Lower leg skin (tissue), 4 donors: ENCODE measurements at regions not wholly inside any gene's neighbourhood (a gene's known extent, or its start where the extent isn't known, plus 50 kb on each side); places are given as distances from the start of the nearest gene placed in this dataset.

Experiments
- DNase-seq, 2 donors: peaks; one replicate each; pipeline ENCODE4 v3.0.0-alpha.2; 2019; ENCODE audit warnings: low spot score in 2 of 2
- H3K4me3 ChIP-seq: fragments of 200-600 bp; sonication (generic); 2 replicates; pipeline ENCODE4 v1.5.1; 2017; ENCODE audit warnings: mild to moderate bottlenecking, low read depth; ENCODE audit not compliant: poor library complexity, severe bottlenecking
- CTCF ChIP-seq, 3 donors: fragments of 450-650 bp; IDR thresholded peaks; one replicate each; pipeline ENCODE4 v1.5.1; 2016; ENCODE audit warnings: antibody characterized with exemption in 3 of 3, mild to moderate bottlenecking in 3 of 3, moderate library complexity in 2 of 3
- POLR2A ChIP-seq, 2 donors: fragments of 450-650 bp; IDR thresholded peaks; one replicate each; pipeline ENCODE4 v1.6.1; 2016 to 2017; ENCODE audit warnings: antibody characterized with exemption in 2 of 2, mild to moderate bottlenecking in 1 of 2, moderate library complexity in 1 of 2
- WGBS, 2 donors: methylation state at CpG; one replicate each; pipeline ENCODE4 v1.1.5; 2018; 5-methylcytosine and 5-hydroxymethylcytosine counted together
- intact Hi-C: fragments of 100-400 bp; cut with DNase I; formaldehyde crosslinking; loops from one replicate; pipeline ENCODE4 v1.15.0; 2023; ENCODE audit warnings: low total_unique reads

DNA sequence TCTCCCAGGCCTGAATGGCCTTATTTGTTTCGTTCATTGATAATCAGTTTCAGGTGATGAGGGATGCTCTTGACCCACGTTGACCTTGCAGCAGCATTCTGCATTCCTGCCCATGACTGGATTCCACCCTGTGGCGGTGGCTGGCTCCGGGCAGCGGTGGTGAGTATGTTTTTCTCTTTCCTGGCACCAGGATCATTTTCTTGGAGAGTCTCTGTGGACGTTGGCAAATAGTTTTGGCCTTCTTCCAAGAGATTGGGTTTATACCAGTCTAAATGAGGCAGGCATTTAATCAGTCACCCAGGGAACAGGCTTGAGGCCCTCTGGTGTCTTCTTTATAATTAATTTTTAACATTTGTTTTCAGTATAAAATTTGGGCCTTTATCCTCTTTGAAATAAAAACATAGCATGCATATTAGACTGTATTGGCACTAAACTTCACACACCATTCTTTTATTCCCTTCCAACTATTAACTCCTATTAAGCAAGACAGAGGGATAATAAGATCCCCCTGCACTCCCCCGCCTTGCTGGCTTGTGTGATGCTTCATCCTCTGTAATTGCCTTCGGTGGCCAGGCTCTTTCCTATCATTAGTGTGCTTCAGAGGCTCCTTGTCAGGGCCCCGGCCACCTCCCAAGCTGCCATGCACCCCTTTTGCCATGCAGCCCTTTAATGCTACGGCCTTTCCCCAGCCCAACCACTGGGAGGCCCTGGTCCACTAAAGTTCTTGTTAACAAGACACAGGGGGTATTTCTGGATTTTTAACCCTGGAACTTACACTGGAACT is 176.2 kb upstream of the TOPAZ1 start:
- DNase-seq = peak in 1 of 2 donors; percentile 62
- no peak overlapping the region for H3K4me3 ChIP-seq
- intact Hi-C loops = no loop called here
- TF ChIP-seq POLR2A (IDR thresholded peaks at IDR 0.05) (no peak), CTCF (IDR thresholded peaks at IDR 0.05) (no peak)
- WGBS, 2 donors = 49 to 55% methylated on average over 10 of the region's 10 CpGs

DNA sequence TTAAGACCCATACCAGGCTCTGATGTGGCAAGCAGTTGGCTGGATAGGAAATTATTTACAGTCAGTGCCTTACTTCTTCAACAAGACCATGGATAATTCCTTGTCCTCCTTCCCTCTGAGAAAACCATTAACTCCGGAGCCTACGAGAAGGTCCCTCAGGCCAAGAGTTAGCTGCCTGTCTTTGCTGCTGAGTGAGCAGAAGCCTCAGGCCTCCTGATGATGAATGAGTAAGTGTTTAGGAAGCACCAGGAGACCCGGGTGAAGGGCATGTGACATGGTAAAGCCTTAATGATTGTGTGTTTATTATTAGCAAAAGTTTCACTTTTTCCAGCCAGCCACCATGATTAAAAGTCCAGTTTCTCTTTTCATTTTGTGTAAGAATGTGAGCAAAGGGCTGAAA is 174.9 kb upstream of the TOPAZ1 start:
- WGBS, 2 donors = 50 to 71% methylated on average over 3 of the region's 3 CpGs
- H3K4me3 ChIP-seq = no peak overlapping the region
- DNase-seq = peak in 1 of 2 donors; percentile 23
- TF ChIP-seq CTCF (IDR thresholded peaks at IDR 0.05) (no peak), POLR2A (IDR thresholded peaks at IDR 0.05) (no peak)
- intact Hi-C loops = no loop called here

GRCh38 chr3:44067431-44067830 is 174.3 kb upstream of the TOPAZ1 start:
- intact Hi-C loops = no loop called here
- TF ChIP-seq POLR2A (IDR thresholded peaks at IDR 0.05) = no peak
- TF ChIP-seq CTCF (IDR thresholded peaks at IDR 0.05) = no peak
- no peak overlapping the region for H3K4me3 ChIP-seq
- DNase-seq = peak in 1 of 2 donors; percentile 57
- WGBS, 2 donors = 80 to 84% methylated on average over 6 of the region's 6 CpGs

DNA sequence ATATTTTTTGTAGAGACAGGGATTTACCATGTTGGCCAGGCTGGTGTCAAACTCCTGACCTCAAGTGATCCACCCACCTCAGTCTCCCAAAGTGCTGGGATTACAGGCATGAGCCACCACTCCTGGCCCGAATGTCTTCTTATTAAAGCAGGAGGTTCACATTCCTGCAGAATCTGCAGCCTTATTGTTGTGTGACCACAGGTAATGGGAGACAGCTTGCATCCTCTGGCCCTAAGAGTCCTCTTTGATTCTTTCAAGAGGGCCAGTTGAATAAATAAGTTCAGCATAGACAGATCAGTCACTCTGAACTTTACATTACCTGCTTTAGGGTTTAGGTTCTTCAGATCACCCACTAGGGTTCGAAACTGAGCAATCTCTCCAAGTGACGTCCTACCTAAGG is 172.9 kb upstream of the TOPAZ1 start:
- no peak for TF ChIP-seq POLR2A (IDR thresholded peaks at IDR 0.05)
- no peak for TF ChIP-seq CTCF (IDR thresholded peaks at IDR 0.05)
- no peak for DNase-seq
- H3K4me3 ChIP-seq = no peak overlapping the region
- WGBS, 2 donors = 65 to 85% methylated on average over 3 of the region's 3 CpGs
- intact Hi-C loops = no loop called here

GRCh38 chr3:44069276-44069675 is 172.4 kb upstream of the TOPAZ1 start:
- WGBS, 2 donors = 40 to 51% methylated on average over 5 of the region's 5 CpGs
- intact Hi-C loops = no loop called here
- peak in 1 of 2 donors; percentile 34 for DNase-seq
- no peak for TF ChIP-seq CTCF (IDR thresholded peaks at IDR 0.05)
- TF ChIP-seq POLR2A (IDR thresholded peaks at IDR 0.05) = no peak
- no peak overlapping the region for H3K4me3 ChIP-seq
